ENCODE measurements at regions not wholly inside any gene's neighbourhood (a gene's known extent, or its start where the extent isn't known, plus 50 kb on each side); places are given as distances from the start of the nearest gene placed in this dataset.

- no peak for TF ChIP-seq CTCF (IDR thresholded peaks at IDR 0.05; ENCODE audit: insufficient read depth, low read depth, low read length, missing control alignments)
These were observed 606.9 kb upstream of the PCDH10 start for GRCh38 chr4:132542228-132542627.

GRCh38 chr4:132548463-132548862 lies 600.6 kb upstream of the PCDH10 start:
- no peak overlapping the region for H3K4me3 ChIP-seq (ENCODE audit: low read depth, low read length)
- no peak for TF ChIP-seq CTCF (IDR thresholded peaks at IDR 0.05; ENCODE audit: insufficient read depth, low read depth, low read length, missing control alignments)
- no peak for DNase-seq (ENCODE audit: low read depth)

More at GRCh38 chr4:132542228-132542627, 606.9 kb upstream of the PCDH10 start:
- H3K4me3 ChIP-seq (ENCODE audit: low read depth, low read length) = no peak overlapping the region
- no peak for DNase-seq (ENCODE audit: low read depth)

- DNase-seq (ENCODE audit: low read depth) = no peak
- TF ChIP-seq CTCF (IDR thresholded peaks at IDR 0.05; ENCODE audit: insufficient read depth, low read depth, low read length, missing control alignments) = no peak
These were observed 592.8 kb upstream of the PCDH10 start for GRCh38 chr4:132556316-132556715.

GRCh38 chr4:132557660-132558059 lies 591.4 kb upstream of the PCDH10 start:
- no peak overlapping the region for H3K4me3 ChIP-seq (ENCODE audit: low read depth, low read length)
- DNase-seq (ENCODE audit: low read depth) = no peak
- TF ChIP-seq CTCF (IDR thresholded peaks at IDR 0.05; ENCODE audit: insufficient read depth, low read depth, low read length, missing control alignments) = no peak

More at GRCh38 chr4:132556316-132556715, 592.8 kb upstream of the PCDH10 start:
- H3K4me3 ChIP-seq (ENCODE audit: low read depth, low read length) = no peak overlapping the region

- DNase-seq (ENCODE audit: low read depth) = no peak
- TF ChIP-seq CTCF (IDR thresholded peaks at IDR 0.05; ENCODE audit: insufficient read depth, low read depth, low read length, missing control alignments) = no peak
- H3K4me3 ChIP-seq (ENCODE audit: low read depth, low read length) = no peak overlapping the region
These were observed 584.2 kb upstream of the PCDH10 start for GRCh38 chr4:132564920-132565319.

- no peak overlapping the region for H3K4me3 ChIP-seq (ENCODE audit: low read depth, low read length)
- no peak for TF ChIP-seq CTCF (IDR thresholded peaks at IDR 0.05; ENCODE audit: insufficient read depth, low read depth, low read length, missing control alignments)
- no peak for DNase-seq (ENCODE audit: low read depth)
These were observed 583.6 kb upstream of the PCDH10 start for GRCh38 chr4:132565542-132565941.

- H3K4me3 ChIP-seq (ENCODE audit: low read depth, low read length) = no peak overlapping the region
- no peak for TF ChIP-seq CTCF (IDR thresholded peaks at IDR 0.05; ENCODE audit: insufficient read depth, low read depth, low read length, missing control alignments)
- DNase-seq (ENCODE audit: low read depth) = no peak
These were observed 576.9 kb upstream of the PCDH10 start for GRCh38 chr4:132572210-132572609.

All from GM12865 (cell line).